ENCODE measurements at regions not wholly inside any gene's neighbourhood (a gene's known extent, or its start where the extent isn't known, plus 50 kb on each side); places are given as distances from the start of the nearest gene placed in this dataset.

DNA sequence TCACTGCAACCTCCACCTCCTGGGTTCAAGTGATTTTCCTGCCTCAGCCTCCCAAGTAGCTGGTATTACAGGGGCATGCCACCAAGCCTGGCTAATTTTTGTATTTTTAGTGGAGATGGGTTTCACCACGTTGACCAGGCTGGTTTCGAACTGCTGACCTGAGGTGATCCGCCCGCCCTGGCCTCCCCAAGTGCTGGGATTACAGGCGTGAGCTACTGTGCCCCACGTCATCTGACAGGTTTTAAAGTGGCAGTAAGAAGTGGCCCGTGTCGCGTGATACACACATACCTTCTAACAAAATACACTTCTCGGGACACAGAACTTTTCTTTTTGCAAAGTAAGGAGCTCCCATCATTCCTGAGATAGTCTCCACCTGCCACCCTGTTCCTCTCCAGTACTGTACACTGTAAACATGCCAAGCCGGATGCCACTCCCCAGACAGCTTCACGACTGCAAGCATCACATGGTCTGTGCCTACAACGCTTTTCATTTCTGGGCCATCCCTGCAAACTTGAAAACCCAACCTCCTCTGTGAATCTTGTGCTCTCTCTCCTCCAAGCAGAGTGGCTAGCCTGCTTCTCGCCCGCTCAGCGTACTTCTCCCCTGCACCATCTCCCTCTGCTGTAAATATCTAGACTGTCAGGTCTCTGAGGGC lies 256.3 kb upstream of the KLF14 start:
- FAIRE-seq, result no peak
- DNase-seq (ENCODE audit: insufficient read length), result no peak
- TF ChIP-seq POLR2A (IDR thresholded peaks at IDR 0.05; ENCODE audit: low read depth, low read length) (no peak), POLR2AphosphoS5 (IDR thresholded peaks at IDR 0.05; ENCODE audit: low read depth, low read length) (no peak), TAF1 (IDR thresholded peaks at IDR 0.05; ENCODE audit: borderline replicate concordance, low read depth, low read length) (no peak)

DNA sequence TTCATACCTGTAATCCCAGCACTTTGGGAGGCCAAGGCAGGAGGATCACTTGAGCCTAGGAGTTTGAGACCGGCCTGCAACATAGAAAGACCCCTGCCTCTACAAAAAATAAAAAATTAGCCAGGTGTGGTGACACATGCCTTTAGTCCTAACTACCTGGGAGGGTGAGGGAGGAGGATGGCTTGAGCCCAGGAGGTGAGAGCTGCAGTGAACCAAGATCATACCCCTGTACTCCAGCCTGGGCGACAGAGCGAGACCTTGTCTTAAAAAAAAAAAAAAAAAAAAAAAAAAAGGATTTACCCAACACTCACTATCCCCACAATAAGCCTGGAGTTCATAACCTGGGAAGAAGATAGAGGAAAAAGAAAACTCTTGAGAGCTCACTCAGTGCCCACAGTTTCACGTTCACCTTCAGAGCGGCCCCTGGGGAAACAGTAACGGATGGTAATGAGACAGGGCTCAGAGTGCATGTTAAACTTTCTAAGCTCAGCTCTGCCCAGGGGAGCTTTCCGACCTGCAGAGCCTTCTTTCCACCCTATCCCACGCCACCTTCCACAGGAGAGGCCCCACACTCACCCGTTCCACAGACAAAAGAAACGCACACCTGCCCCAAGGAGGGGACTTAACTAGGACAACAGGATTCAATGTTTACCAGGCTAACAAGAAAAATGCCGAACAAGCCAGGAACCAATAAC lies 259.8 kb upstream of the KLF14 start:
- DNase-seq (ENCODE audit: insufficient read length), result no peak
- no peak for FAIRE-seq
- no peak for TF ChIP-seq TAF1 (IDR thresholded peaks at IDR 0.05; ENCODE audit: borderline replicate concordance, low read depth, low read length)
- TF ChIP-seq POLR2AphosphoS5 (IDR thresholded peaks at IDR 0.05; ENCODE audit: low read depth, low read length), result no peak
- no peak for TF ChIP-seq POLR2A (IDR thresholded peaks at IDR 0.05; ENCODE audit: low read depth, low read length)

DNA sequence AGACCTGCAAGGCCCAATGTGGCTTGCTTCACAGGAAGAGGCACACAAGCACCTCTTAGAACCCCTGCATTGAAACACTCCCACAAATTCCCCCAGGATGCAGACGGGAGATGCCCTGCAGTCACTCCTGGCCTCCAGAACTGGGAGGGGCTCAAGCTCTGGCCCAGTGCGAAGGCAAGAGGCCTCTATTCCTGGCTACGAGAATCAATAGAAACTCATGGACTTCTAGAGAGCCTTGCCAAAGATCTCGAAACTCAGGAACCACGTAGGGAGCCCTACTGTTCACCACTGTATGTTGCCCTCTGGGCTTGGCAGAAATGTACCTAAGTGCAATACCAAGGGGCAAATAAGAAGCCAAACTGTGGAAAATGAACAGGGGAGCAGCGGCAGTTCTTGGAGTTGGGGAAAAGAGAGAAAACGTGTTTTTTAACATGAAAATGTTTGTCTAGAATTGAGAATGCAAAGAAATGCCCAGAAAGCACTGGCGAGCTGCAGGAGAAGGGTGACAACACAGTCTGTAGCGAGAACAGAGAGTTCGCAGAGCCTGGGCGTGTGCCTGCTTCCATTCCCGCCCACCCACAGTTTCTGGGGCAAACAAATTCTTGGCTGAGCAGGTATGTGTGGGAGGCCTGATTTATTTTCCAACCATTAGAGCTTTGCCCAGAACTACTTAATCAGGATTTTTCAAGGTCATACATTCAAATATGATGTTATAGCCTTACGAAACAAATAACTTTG lies 260.5 kb upstream of the KLF14 start:
- no peak for TF ChIP-seq POLR2A (IDR thresholded peaks at IDR 0.05; ENCODE audit: low read depth, low read length)
- no peak for TF ChIP-seq POLR2AphosphoS5 (IDR thresholded peaks at IDR 0.05; ENCODE audit: low read depth, low read length)
- TF ChIP-seq TAF1 (IDR thresholded peaks at IDR 0.05; ENCODE audit: borderline replicate concordance, low read depth, low read length), result no peak
- DNase-seq (ENCODE audit: insufficient read length) (no peak), FAIRE-seq (no peak)

DNA sequence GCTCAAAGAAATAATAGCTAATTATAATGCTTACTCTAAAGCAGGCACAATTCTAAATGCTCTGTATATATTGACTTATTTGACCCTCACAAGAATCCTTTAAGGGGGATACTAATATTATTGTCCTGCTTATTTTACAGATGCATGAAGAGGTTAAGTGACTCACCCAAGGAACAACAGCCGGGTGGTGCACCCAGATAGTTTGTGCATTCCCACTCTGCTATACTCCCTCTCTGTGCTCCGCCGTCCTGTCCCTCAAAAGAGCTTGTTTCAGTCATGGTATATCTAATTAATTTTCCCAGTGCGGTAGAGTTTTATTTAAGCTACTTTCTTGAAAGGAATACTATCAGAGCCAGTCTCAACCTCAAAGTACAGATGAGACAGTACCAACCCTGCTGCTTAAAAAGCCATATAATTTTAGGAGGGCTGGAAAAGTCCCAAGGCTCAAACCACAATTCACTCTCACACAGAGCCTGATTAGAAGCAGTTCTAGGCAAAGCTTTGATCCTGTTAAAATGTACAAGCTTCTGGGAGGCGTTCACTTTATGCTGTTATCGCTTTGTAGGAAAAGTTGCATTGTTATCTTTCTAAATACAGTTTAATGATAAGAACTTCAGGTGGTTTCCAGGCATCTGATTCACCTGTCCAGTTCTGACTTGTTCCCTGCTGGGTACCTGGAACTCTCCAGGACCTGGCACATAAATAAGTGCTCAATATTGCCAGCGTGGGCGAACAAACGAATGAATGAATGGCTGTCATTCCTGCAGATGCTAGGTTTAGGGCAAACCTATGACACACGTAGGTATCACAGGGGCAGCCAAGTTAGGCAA lies 261.5 kb upstream of the KLF14 start:
- FAIRE-seq, result no peak
- TF ChIP-seq POLR2A (IDR thresholded peaks at IDR 0.05; ENCODE audit: low read depth, low read length), result no peak

GRCh38 chr7:130996205-130996832 lies 262.3 kb upstream of the KLF14 start:
- DNase-seq (ENCODE audit: insufficient read length) (no peak), FAIRE-seq (no peak)
- TF ChIP-seq POLR2A (IDR thresholded peaks at IDR 0.05; ENCODE audit: low read depth, low read length) (no peak), POLR2AphosphoS5 (IDR thresholded peaks at IDR 0.05; ENCODE audit: low read depth, low read length) (no peak), TAF1 (IDR thresholded peaks at IDR 0.05; ENCODE audit: borderline replicate concordance, low read depth, low read length) (no peak)

More for the DNA sequence above, 261.5 kb upstream of the KLF14 start:
- DNase-seq (ENCODE audit: insufficient read length), result no peak

DNA sequence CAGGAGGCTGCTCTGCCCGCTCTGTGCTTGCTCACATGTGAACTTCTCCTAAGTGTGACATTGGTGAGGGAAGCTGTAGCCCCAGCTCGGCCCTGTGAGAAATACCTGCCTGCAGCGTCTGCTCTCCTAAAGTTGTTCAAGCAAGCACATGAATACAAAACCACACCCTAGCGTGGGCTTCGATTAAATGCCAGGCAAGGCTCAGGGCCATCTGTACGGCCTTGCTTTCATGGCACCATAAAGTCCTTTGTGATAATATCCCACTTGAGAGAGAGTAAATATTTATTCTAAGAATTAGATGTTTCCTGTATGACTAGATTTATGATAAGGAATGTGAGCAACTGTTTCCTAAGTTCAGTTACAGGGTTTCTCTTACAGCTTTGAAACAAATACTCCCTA lies 262.8 kb upstream of the KLF14 start:
- TF ChIP-seq POLR2A (IDR thresholded peaks at IDR 0.05; ENCODE audit: low read depth, low read length) (no peak), TAF1 (IDR thresholded peaks at IDR 0.05; ENCODE audit: borderline replicate concordance, low read depth, low read length) (no peak), POLR2AphosphoS5 (IDR thresholded peaks at IDR 0.05; ENCODE audit: low read depth, low read length) (no peak)
- DNase-seq (ENCODE audit: insufficient read length) (no peak), FAIRE-seq (peak; percentile 70)

- TF ChIP-seq TAF1 (IDR thresholded peaks at IDR 0.05; ENCODE audit: borderline replicate concordance, low read depth, low read length), result no peak
- no peak for TF ChIP-seq POLR2AphosphoS5 (IDR thresholded peaks at IDR 0.05; ENCODE audit: low read depth, low read length)
- TF ChIP-seq POLR2A (IDR thresholded peaks at IDR 0.05; ENCODE audit: low read depth, low read length), result no peak
- DNase-seq (ENCODE audit: insufficient read length), result no peak
- no peak for FAIRE-seq
Observed at GRCh38 chr7:130998993-130999602, 265.1 kb upstream of the KLF14 start.

GRCh38 chr7:130999926-131000325 lies 265.9 kb upstream of the KLF14 start:
- TF ChIP-seq TAF1 (IDR thresholded peaks at IDR 0.05; ENCODE audit: borderline replicate concordance, low read depth, low read length), result no peak
- TF ChIP-seq POLR2AphosphoS5 (IDR thresholded peaks at IDR 0.05; ENCODE audit: low read depth, low read length), result no peak
- no peak for TF ChIP-seq POLR2A (IDR thresholded peaks at IDR 0.05; ENCODE audit: low read depth, low read length)
- no peak for FAIRE-seq
- DNase-seq (ENCODE audit: insufficient read length), result no peak

GRCh38 chr7:131000389-131000788 lies 266.4 kb upstream of the KLF14 start:
- TF ChIP-seq POLR2AphosphoS5 (IDR thresholded peaks at IDR 0.05; ENCODE audit: low read depth, low read length), result no peak
- no peak for TF ChIP-seq TAF1 (IDR thresholded peaks at IDR 0.05; ENCODE audit: borderline replicate concordance, low read depth, low read length)
- no peak for TF ChIP-seq POLR2A (IDR thresholded peaks at IDR 0.05; ENCODE audit: low read depth, low read length)
- DNase-seq (ENCODE audit: insufficient read length) (no peak), FAIRE-seq (no peak)

DNA sequence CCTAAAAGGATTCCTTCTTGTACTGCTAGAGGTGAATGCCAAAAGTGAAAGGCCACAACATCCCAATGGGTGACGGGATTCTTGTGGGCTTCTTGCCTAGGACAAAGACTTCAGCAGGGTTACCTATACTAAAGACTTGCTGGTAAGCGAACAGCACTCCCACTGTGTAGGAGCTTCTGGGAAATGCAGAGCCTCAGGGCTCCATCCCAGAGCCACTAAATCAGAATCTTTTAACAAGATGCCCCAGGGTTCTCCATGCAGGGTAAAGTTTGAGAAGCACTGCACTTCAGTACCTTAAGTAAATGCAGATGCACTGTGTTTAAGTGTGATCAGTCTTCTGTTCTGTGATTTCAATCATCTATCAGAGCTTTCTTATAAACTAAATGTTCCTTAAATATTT lies 266.9 kb upstream of the KLF14 start:
- no peak for TF ChIP-seq TAF1 (IDR thresholded peaks at IDR 0.05; ENCODE audit: borderline replicate concordance, low read depth, low read length)
- no peak for TF ChIP-seq POLR2A (IDR thresholded peaks at IDR 0.05; ENCODE audit: low read depth, low read length)
- no peak for TF ChIP-seq POLR2AphosphoS5 (IDR thresholded peaks at IDR 0.05; ENCODE audit: low read depth, low read length)
- DNase-seq (ENCODE audit: insufficient read length), result no peak
- no peak for FAIRE-seq

All from GM12892 (cell line).